ENCODE measurements at regions not wholly inside any gene's neighbourhood (a gene's known extent, or its start where the extent isn't known, plus 50 kb on each side); places are given as distances from the start of the nearest gene placed in this dataset.
"Not testable (repeated sequence)": the region's sequence is repeated elsewhere in the genome, so short reads cannot be mapped to it uniquely, and the experiment has no call there.

- DNase-seq = peak; percentile 44
Observed at GRCh38 chr15:31488437-31489204, 162.0 kb downstream of the KLF13 start.

DNA sequence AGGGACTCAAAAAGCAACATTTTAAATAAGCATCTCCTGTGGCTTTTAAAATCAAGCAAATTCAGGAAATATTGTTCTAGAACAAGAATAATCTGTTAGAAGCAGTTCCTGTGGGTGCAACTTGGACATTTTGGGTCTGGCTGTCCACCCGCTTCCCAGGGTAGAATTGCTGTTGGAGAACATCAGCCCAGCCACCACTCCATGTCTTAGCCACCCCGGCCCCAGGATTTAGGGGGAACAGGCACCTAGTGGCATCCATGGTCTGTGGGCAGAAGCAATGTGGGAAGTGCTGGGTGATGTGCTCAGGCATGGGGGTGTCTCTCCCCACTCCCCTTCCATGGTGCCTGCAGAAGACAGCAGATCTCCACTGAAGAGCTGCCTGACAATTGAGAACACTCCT is 162.6 kb downstream of the KLF13 start:
- no peak for DNase-seq

GRCh38 chr15:31489801-31490646 is 163.4 kb downstream of the KLF13 start:
- DNase-seq = peak; percentile 20

- DNase-seq = no peak
Observed at GRCh38 chr15:31494786-31495185, 168.2 kb downstream of the KLF13 start.

- DNase-seq = no peak
Observed at GRCh38 chr15:31495281-31495680, 168.6 kb downstream of the KLF13 start.

DNA sequence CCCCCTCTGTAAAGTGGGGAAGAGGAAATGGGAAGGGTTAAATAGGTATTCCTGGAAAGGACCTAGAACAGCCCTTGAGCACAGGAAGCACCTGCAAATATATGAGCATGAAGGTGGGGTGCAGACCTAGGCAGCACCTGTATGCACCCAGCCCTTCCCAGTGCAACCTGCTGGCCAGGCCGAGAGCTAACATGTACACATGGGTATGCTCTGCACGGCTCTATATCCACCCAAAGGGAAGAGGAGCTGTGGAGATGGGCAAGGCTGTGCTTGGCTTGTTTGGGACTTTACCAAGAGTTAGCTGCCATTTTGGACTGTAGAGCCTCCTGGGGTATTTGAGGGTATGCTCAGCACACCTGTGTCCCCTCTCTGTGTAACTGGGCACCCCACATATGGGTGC is 171.2 kb downstream of the KLF13 start:
- no peak for DNase-seq

- no peak for DNase-seq
Observed at GRCh38 chr15:31498329-31498728, 171.7 kb downstream of the KLF13 start.

- no peak for DNase-seq
Observed at GRCh38 chr15:31498756-31499155, 172.1 kb downstream of the KLF13 start.

DNA sequence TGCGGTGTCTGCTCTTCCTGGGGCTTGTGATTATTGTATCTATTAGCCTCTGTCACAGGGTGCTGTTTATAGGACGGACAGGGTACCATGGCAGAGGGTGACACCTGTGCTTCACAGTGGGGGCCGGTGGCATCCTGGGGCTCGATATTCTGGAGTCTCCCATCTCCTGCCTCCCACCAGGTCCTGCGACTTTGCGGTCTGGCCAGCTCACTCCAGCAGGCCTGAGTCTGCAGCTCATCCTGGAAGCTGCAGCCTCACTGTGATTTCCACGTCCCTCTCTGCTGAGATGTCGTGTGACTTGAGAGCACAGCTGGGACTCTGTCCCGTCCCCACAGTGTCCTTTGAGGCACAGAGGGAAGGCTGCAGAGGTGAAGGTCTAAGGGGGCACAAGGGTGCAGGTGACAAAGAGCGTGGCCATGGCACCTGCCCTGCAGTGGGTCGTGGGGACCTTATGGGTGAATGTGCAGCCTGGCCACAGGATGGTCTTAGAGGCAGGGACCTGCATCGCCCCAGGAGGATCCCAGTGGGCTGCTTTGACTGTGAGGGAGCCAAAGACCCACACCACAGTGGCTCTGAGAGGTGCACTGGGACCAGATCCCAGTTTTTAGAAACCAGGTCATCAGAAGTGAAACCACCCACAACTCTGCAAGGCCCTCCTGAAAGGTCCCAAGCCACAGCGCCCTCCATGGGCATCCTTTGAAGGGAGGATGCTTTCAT is 172.8 kb downstream of the KLF13 start:
- DNase-seq = no peak

DNA sequence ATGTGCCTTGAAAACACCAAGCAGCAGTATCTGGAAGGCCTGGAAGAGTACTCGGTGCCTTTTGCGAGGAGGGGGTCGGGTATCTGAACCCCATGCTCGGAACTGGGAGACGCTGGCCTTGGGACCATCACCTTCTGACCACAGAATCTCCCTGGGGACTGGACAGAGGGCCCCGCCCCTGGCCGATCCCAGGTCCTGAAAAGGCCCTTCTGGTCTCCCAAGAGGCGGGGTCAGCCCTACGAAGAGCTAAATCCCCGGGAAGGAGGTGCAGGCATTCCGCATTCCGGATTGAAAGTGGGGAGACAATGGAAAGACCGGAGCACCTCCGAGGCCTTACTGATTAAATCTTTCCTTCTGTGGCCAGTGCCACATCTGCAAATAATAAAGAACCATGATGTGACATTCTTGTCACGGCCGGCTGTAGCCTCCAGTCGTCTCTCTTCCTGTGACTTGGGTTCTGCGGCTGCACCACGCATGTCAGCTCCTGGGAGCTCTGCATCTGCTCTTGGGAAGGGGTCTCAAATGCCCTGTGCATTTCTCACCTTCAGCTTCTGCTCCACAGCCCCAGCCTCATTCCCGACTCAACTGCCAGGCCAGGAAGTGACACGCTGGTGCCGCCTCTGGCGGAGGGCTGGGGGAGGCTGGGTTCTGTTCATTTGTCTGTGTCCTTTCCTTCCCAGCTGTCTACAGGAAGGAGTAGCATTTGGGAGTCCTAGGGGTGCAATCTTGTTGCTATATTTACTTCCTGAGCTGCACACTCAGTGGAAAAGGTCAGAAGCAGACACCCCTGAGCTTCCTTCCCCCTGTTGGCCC is 173.5 kb downstream of the KLF13 start:
- no peak for DNase-seq

DNA sequence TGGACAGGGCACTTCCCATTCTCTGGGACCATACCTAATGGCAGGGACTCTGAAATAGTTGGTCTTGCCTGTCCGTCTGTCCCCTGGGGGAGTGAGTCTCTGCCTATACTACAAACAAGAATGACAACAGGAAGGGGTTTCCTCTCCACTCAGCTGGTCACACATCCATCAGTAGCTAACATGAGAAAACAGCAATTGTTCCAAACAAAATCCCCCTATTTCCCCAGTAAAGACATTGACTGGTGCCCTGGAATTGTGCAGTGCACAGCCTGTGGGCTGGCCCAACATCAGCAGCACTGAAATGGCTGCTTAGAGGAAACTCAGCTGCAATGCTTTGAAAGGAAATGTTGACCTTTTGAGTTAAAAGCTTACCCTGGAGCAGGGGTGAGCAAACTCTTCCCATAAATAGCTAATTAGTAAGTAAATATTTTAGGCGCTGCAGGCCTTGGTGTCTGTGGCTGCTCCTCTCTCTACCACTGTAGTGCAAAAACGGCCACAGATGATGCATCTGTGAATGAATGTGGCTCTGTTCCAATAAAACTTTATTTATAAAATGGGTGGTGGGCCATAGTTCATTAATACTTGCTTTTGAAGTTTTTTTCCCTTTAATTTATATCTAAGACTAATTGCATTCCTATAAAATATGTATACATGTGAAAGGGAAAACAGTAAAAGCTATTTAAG is 174.3 kb downstream of the KLF13 start:
- DNase-seq = no peak

DNA sequence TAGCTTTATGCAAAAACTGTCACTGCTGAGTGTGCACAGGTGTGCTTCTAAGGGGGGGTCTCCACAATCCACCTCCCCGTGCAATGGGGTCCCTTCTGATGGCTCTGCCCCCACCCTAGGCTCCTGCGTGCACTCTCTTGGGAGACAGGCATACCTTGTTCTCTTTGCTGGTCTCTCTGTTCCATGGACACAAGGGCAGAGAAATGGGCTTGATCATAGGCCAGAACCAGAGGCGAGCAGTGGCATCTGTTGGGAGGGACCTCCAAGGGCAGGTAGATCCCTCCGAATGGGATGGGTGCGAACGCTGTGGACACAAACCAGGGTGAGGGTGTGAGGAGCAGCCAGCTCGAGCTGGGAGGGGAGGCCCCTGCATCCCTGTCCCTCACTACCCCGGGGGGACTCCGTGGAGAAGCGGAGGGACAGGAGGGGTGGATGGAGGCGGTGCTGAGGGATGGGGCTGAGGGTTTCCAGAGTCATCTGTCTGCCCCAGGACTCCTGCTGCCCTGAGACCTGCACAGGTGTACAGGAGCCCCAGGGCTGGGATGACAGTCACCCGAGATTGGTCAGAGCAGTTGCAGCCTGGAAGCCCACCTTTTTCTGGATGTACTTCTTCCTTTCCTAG is 175.0 kb downstream of the KLF13 start:
- no peak for DNase-seq

DNA sequence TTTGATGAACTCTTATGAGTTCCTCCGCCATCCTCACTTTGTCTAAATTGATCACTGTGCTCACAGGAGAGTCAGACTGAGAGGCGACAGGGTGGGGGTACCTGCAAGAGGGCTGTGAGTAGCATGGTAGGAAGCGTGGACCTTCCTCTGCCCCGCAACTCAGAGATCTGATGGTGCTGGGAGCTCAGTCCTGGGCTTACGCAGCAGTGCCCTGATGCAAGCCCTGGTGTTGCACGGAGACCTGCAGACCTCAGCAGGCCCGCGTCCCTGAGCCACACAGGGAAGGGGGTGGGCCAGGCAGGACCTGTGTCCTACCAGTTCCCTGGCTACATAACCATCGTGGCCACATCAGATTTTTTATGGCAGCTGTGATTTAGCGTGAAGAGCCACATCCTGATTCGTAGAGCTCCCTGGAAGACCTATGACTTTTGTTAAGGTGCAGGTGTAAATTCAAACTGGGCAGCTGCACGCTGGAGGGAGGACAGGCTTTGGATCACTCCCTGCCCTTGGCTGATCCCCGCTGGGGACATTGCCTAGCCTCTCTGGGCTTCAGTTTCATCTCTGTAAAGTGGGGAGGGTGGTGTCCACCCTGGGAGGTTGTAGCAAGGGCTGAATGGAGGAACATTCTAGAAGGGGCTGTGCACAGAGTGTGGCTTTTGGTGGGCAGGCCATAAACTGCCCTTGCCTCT is 176.1 kb downstream of the KLF13 start:
- no peak for DNase-seq

DNA sequence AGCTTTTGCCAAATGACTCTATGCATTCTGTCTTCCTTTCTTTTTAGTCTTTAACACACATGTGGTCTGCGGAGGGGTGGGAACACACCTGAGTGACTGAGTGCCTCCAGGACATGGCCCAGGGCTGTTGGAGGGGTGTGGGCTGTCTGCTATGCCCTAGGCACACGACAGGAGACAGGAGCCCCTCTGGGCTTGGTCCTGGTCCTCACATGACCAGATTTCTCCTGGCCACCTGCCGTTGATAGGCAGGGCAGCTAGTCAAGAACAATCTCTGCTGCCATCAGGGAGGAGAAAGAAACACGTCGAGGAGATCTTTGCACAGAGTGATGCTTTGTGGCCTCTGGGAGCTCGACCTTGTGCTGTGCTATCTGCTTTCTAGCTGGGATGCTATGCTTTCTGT is 176.6 kb downstream of the KLF13 start:
- no peak for DNase-seq

- no peak for DNase-seq
Observed at GRCh38 chr15:31503758-31504461, 177.3 kb downstream of the KLF13 start.

DNA sequence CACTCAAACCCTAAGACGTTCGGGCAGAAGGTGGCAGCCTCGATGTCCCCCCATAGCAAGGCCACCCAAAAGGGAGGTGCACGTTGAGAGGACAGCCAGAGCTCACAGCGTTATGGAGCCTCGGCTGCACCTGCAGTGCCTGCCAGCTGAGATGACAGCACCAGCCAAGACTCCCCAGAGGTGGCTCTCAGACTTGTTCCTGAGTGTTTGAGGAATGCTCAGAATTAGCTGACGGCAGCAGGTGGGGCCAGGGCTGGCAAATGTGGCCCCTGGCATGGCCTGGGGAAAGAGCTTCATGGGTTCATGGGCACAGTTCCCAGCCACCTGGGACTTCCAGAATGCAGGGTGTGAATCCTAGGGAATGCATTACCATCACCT is 177.8 kb downstream of the KLF13 start:
- DNase-seq = no peak

DNA sequence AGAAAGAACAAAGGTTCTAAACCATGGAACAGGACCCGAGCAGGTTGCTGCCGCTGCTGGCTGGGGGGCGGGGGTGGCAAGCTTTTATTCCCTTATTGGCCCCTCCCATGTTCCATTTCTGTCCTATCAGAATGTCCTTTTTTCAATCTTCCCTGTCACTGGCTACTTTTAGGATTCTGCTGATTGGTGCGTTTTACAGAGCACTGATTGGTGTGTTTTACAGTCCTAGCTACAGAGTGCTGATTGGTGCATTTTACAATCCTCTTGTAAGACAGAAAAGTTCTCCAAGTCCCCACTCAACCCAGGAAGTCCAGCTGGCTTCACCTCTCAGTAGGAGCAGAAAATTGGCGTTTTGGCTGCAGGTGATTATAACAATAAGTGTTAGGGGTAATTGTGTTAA is 180.9 kb downstream of the KLF13 start:
- DNase-seq = not testable (repeated sequence)

DNA sequence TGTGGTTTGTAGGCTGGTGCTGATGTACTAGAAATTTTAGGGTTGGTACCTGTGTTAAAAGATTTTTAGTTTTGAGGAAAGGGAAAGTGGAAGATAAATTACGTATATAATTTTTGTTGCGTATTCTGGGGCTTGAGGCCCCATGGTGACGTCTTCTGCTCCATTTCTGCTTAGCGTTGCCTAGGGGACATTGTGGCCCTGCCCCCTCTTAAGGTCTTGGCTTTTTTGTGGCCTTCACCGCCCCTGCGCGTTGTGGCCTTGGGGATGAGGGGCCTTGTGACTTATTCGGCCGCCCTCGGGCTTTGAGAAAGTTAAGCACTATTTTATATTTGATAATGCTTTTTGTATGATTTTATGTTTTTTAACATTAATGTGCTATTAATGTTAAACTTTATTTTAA is 182.0 kb downstream of the KLF13 start:
- DNase-seq = no peak

DNA sequence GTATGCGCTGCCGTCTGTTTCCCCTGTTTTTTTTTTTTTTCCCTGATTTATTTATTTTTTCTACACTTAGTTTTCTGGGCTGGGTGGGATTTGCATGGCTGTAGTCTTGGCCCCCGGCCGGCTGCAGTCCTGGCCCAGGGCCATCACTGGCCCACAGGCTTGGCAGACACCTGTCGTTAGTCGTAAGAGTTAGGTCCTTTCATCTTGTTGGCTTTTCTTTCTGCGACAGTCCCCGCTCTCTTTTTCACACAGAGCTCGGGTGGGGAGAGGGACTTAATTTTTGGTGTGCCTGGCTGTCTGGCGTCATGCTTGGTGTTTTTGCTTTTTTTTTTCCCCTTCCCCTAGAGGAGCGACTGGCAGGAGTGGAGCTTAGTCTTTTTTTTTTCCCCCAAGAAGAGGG is 183.4 kb downstream of the KLF13 start:
- DNase-seq = no peak

- no peak for DNase-seq
Observed at GRCh38 chr15:31511707-31512310, 185.2 kb downstream of the KLF13 start.

Measured in NCI-H510A treated with DMSO at 0.1 percent for 48 hours (cell line).